ENCODE measurements at regions not wholly inside any gene's neighbourhood (a gene's known extent, or its start where the extent isn't known, plus 50 kb on each side); places are given as distances from the start of the nearest gene placed in this dataset.

GRCh38 chr16:79294568-79294967 is 306.0 kb downstream of the MAF start:
- no peak for DNase-seq

- no peak for DNase-seq
Measured at GRCh38 chr16:79293836-79294460, 306.6 kb downstream of the MAF start.

GRCh38 chr16:79288066-79288465 is 312.5 kb downstream of the MAF start:
- DNase-seq: no peak

- no peak for DNase-seq
Measured at GRCh38 chr16:79287424-79287917, 313.1 kb downstream of the MAF start.

GRCh38 chr16:79286646-79287423 is 313.7 kb downstream of the MAF start:
- DNase-seq: peak; percentile 89

GRCh38 chr16:79284766-79285165 is 315.8 kb downstream of the MAF start:
- no peak for DNase-seq

GRCh38 chr16:79283578-79283977 is 317.0 kb downstream of the MAF start:
- DNase-seq: no peak

- no peak for DNase-seq
Measured at GRCh38 chr16:79282806-79283205, 317.7 kb downstream of the MAF start.

- DNase-seq: no peak
Measured at GRCh38 chr16:79278506-79278905, 322.0 kb downstream of the MAF start.

- DNase-seq: no peak
Measured at GRCh38 chr16:79276501-79276900, 324.0 kb downstream of the MAF start.

GRCh38 chr16:79274264-79274663 is 326.3 kb downstream of the MAF start:
- no peak for DNase-seq

GRCh38 chr16:79272141-79272577 is 328.4 kb downstream of the MAF start:
- no peak for DNase-seq

- DNase-seq: no peak
Measured at GRCh38 chr16:79271583-79271982, 329.0 kb downstream of the MAF start.

GRCh38 chr16:79270011-79270410 is 330.5 kb downstream of the MAF start:
- DNase-seq: no peak

- no peak for DNase-seq
Measured at GRCh38 chr16:79269211-79269863, 331.2 kb downstream of the MAF start.

GRCh38 chr16:79267781-79268180 is 332.8 kb downstream of the MAF start:
- DNase-seq: no peak

- DNase-seq: no peak
Measured at GRCh38 chr16:79267146-79267545, 333.4 kb downstream of the MAF start.

- DNase-seq: no peak
Measured at GRCh38 chr16:79265701-79266100, 334.8 kb downstream of the MAF start.

- no peak for DNase-seq
Measured at GRCh38 chr16:79265196-79265595, 335.3 kb downstream of the MAF start.

- no peak for DNase-seq
Measured at GRCh38 chr16:79264237-79265109, 336.1 kb downstream of the MAF start.

GRCh38 chr16:79263425-79263824 is 337.1 kb downstream of the MAF start:
- DNase-seq: no peak
